Activated T-cell treated with anti-CD3 and anti-CD28 coated beads, Interleukin-2, amount 50 U/mL, for 48 hours (primary cell): ENCODE measurements at regions not wholly inside any gene's neighbourhood (a gene's known extent, or its start where the extent isn't known, plus 50 kb on each side); places are given as distances from the start of the nearest gene placed in this dataset.
"Not testable (repeated sequence)": the region's sequence is repeated elsewhere in the genome, so short reads cannot be mapped to it uniquely, and the experiment has no call there.

Experiments
- DNase-seq, 2 experiments: peaks; one replicate each; pipeline ENCODE4 v3.0.0-alpha.2; 2020

DNA sequence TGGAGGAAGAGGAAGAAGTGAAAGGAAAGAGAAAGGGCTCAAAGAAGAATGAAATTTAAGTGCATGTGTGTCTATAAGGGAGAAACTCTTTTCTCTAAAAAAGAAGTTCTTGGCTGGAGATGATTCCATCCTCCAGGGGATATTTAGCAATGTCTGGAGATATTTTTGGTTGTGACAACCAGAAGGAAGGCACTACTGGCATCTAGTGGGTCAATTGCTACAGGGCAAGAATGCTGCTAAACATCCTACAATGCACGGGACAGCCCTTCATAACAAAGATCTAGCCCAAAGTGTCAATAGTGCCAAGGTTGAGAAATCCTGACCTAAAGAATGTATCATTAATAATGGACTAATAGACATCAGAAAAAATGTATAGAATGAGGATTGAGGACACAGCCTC lies 57.4 kb upstream of the ST3GAL6 start:
- DNase-seq = no peak

DNA sequence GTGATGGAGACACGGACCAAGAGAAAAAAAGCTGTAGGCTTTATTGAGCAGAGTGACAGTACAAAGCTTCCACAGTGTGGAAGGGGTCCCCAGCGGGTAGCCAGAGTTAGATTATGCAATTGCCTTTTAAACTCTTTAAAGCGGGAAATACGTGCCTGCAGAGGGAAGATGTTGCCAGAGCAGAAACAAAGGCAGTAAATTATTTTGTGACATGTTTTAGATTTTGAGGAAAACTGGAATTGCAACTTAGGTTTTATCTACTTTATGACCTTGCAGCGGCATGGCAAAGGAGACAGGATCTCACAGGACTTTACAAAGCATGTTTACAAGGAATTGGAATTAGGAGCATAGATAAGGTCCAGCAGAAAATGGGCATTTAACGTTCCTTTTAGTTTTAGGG lies 54.5 kb upstream of the ST3GAL6 start:
- not testable (repeated sequence) for DNase-seq

DNA sequence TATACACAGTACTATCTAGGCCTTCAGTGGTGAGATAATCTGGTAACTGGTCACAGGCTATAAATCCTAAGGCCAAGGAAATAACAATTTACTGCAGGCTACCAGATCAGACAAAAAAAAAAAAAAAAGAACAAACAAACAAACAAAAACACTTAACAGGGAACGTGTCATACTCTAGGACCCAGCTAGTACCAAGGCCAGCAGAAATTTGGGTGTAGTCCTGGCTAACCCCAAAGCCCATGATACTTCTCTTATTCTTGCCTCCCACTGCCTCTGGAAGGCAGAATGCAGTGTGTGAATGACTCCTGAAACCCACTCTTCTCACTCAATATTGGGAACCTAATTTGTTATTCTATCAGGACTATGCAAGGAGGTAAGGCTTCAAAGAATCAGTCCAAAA lies 53.7 kb upstream of the ST3GAL6 start:
- no peak for DNase-seq

GRCh38 chr3:98710067-98710659 lies 53.0 kb upstream of the ST3GAL6 start:
- no peak for DNase-seq

- DNase-seq = no peak
These were observed 51.7 kb upstream of the ST3GAL6 start for GRCh38 chr3:98711426-98711825.

GRCh38 chr3:98712726-98713125 lies 50.4 kb upstream of the ST3GAL6 start:
- DNase-seq = no peak

DNA sequence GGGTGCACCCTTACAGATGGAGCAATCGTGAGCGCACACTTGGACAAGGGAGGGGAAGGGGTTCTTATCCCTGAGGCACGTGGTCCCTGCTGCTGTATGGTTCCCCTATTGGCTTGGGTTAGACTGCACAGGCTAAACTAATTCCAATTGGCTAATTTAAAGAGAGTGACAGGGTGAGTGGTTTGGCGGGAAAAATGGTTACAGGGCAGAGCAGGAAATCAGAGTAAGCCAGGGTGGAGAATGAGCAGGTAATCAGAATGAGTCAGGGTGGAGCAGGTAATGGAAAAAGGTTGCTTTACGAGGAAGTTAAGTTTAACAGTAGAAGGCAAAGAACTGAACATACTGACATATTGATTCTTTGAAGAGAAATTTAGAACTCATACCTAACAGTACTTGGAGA lies 49.8 kb upstream of the ST3GAL6 start:
- DNase-seq = not testable (repeated sequence)
